RWPE2 (cell line): ENCODE measurements at regions not wholly inside any gene's neighbourhood (a gene's known extent, or its start where the extent isn't known, plus 50 kb on each side); places are given as distances from the start of the nearest gene placed in this dataset.
"Not testable (repeated sequence)": the region's sequence is repeated elsewhere in the genome, so short reads cannot be mapped to it uniquely, and the experiment has no call there.

ENCODE experiments used
- ATAC-seq: fragments of 200-7000 bp; cut with Tn5 transposase; 3 replicates; pipeline ENCODE4 v1.9.1; 2021; ENCODE audit warnings: low read depth
- DNase-seq: peaks from one replicate; pipeline ENCODE4 v3.0.0-alpha.2; 2020; ENCODE audit warnings: low spot score
- H3K27ac ChIP-seq: fragments of 450-650 bp; 2 replicates; pipeline ENCODE4 v1.5.1; 2017; ENCODE audit warnings: mild to moderate bottlenecking; ENCODE audit not compliant: poor library complexity, severe bottlenecking
- H3K27me3 ChIP-seq: fragments of 250-450 bp; sonication (Bioruptor Pico); 2 replicates; pipeline ENCODE4 v1.5.1; 2021; ENCODE audit warnings: mild to moderate bottlenecking, moderate library complexity; ENCODE audit not compliant: insufficient read depth, poor library complexity, severe bottlenecking
- H3K36me3 ChIP-seq: fragments of 250-450 bp; sonication (Bioruptor Pico); 2 replicates; pipeline ENCODE4 v1.5.1; 2020; ENCODE audit warnings: low read depth, mild to moderate bottlenecking, moderate library complexity
- H3K4me1 ChIP-seq: fragments of 250-450 bp; sonication (Bioruptor Pico); 2 replicates; pipeline ENCODE4 v1.5.1; 2021; ENCODE audit warnings: mild to moderate bottlenecking, moderate library complexity; ENCODE audit not compliant: insufficient read depth, poor library complexity, severe bottlenecking
- H3K4me3 ChIP-seq: fragments of 250-450 bp; sonication (Bioruptor Pico); 2 replicates; pipeline ENCODE4 v1.5.1; 2021; ENCODE audit warnings: mild to moderate bottlenecking, moderate library complexity; ENCODE audit not compliant: severe bottlenecking
- H3K9me3 ChIP-seq: fragments of 250-450 bp; sonication (Bioruptor Pico); 2 replicates; pipeline ENCODE4 v1.5.1; 2021; ENCODE audit warnings: mild to moderate bottlenecking, moderate library complexity; ENCODE audit not compliant: severe bottlenecking
- TF ChIP-seq, protein P1 (sequence below): fragments of 450-650 bp; IDR thresholded peaks from one replicate; pipeline ENCODE4 v1.5.1; 2017; ENCODE audit warnings: mild to moderate bottlenecking, moderate library complexity; ENCODE audit not compliant: poor library complexity, severe bottlenecking

DNA sequence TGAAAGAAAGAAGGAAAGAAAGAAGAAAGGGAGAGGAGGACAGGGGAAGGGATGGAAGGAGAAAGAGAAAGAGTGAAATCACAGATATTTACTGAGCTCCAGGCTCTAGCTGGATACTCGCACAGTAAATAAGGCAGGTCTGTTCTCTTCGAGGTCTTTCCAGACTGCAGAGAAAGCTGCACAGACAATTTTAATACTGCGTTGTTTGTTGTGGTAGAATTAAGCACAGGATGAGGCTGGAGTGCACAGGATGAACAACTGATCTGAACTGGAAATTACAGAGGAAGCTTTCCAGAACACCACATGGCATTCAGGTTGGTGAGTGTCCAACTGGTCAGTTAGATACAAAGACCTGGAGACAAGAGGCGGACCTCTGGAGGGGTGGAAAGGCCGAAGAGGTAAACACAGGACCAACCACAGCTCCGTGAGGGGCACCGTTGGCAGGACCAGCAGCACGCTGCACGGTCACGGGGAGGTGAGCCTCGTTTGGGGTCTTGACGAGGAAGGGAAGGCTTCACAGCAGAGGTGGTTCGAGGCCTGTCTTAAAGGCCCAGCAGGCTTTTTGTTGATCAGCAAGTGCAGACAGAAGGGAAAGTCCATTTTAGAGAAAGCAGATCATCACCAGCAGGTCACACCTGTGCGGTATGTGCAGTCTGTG, 121.7 kb downstream of the ATP6V0E2 start:
- H3K36me3 ChIP-seq, DNase-seq, H3K27me3 ChIP-seq, H3K4me1 ChIP-seq, H3K27ac ChIP-seq, H3K4me3 ChIP-seq, ATAC-seq, H3K9me3 ChIP-seq: not testable (repeated sequence)

- not testable (repeated sequence) for H3K27me3 ChIP-seq, H3K4me1 ChIP-seq, H3K27ac ChIP-seq, H3K9me3 ChIP-seq, H3K4me3 ChIP-seq, DNase-seq, ATAC-seq, H3K36me3 ChIP-seq
Observed at GRCh38 chr7:150000780-150001599, 127.2 kb downstream of the ATP6V0E2 start.

DNA sequence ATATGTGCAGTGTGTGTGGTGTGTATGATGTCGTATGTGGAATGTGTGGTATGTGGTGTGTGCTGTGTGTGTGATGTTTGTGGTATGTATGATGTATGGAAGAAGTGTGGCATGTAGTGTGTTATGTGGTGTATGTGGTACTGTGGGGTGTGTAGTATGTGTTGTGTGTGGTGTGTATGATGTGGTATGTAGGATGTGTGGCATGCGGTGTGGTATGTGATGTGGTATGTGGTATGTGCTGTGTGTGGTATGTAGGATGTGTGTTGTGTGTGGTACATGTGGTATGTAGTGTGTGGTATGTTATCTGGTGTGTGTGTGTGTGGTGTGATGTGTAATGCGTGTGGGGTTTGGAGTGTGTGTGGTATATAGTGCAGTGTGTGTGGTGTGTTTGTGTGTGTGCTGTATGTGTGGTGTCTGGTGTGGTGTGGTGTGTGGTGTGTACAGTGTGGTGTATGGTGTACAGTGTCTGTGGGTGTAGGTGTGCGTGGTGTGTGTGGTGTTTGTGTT, 129.6 kb downstream of the ATP6V0E2 start:
- Histone ChIP-seq H3K4me1 (no peaks in the 10 kb centered on the region), H3K36me3 (no peaks in the 10 kb centered on the region), H3K4me3 (no peak overlapping the region), H3K27me3 (no peaks in the 10 kb centered on the region), H3K27ac (no peak overlapping the region), H3K9me3 (no peaks in the 10 kb centered on the region)
- TF ChIP-seq, protein P1, sequence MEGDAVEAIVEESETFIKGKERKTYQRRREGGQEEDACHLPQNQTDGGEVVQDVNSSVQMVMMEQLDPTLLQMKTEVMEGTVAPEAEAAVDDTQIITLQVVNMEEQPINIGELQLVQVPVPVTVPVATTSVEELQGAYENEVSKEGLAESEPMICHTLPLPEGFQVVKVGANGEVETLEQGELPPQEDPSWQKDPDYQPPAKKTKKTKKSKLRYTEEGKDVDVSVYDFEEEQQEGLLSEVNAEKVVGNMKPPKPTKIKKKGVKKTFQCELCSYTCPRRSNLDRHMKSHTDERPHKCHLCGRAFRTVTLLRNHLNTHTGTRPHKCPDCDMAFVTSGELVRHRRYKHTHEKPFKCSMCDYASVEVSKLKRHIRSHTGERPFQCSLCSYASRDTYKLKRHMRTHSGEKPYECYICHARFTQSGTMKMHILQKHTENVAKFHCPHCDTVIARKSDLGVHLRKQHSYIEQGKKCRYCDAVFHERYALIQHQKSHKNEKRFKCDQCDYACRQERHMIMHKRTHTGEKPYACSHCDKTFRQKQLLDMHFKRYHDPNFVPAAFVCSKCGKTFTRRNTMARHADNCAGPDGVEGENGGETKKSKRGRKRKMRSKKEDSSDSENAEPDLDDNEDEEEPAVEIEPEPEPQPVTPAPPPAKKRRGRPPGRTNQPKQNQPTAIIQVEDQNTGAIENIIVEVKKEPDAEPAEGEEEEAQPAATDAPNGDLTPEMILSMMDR, result no peak
- ATAC-seq (no peak), DNase-seq (no peak)

- H3K36me3 ChIP-seq, DNase-seq, H3K4me3 ChIP-seq, H3K4me1 ChIP-seq, ATAC-seq, H3K27ac ChIP-seq, H3K27me3 ChIP-seq, H3K9me3 ChIP-seq: not testable (repeated sequence)
Observed at GRCh38 chr7:150003973-150004372, 130.2 kb downstream of the ATP6V0E2 start.

- DNase-seq, H3K9me3 ChIP-seq, H3K27me3 ChIP-seq, H3K36me3 ChIP-seq, H3K4me1 ChIP-seq, H3K4me3 ChIP-seq, H3K27ac ChIP-seq, ATAC-seq: not testable (repeated sequence)
Observed at GRCh38 chr7:150004843-150005242, 131.1 kb downstream of the ATP6V0E2 start.

DNA sequence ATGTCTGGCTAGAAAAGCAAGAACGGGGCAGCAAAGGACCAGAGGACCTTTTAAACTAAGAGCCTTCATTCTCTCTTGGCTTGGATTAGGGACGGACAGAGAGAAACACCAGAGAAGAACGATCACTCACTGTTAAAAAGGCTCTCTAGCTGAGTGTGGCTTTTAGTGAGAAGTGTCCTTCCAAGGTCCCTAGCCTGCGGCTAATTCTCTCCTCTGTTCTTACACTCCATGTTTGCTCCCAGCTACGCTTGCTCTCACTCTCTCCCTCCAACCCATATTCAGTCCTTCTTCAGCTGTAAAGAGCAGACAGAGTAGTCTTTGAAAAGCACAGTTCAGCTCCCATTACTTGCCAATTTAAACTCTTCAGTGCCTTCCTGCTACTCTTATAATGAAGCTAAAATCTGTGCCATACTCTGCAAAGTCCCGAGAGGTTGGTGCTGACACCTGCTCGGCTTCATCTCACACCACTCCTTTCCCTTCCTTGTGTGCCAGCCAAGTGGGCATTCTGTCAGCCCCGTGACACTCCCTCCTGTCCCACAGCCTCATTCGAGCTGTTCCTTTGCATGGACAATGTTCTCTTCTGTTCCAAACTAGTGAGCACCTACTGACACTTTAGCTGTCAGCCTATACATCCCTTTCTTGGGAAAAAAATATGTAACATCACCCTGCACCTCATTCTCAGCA, 136.0 kb downstream of the ATP6V0E2 start:
- H3K27me3 ChIP-seq, ATAC-seq, H3K9me3 ChIP-seq, H3K36me3 ChIP-seq, H3K4me3 ChIP-seq, H3K4me1 ChIP-seq, H3K27ac ChIP-seq, DNase-seq: not testable (repeated sequence)

- not testable (repeated sequence) for H3K36me3 ChIP-seq, H3K27ac ChIP-seq, H3K27me3 ChIP-seq, H3K9me3 ChIP-seq, H3K4me1 ChIP-seq, DNase-seq, H3K4me3 ChIP-seq
- peak; percentile 33; the same call in 1 of the 3 replicates for ATAC-seq
Observed at GRCh38 chr7:150016651-150017189, 143.0 kb downstream of the ATP6V0E2 start.

DNA sequence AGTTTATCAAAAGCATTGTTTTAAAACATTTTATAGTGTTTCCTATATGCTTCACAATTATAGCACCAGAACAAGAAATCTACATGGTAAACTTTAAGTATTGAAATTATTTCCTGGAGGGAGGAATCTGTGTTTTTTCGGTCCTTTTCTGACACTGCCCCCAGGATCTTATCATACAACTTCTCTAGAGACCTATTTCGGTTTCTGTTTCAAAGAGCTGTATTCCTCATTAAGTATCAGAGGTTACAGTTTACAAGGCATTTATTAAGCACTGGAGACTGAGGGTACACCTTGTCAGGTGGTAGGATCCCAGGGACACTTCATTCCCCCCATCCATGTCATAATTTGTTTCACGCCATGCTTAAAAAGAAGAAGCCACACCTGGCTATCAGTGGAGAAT, 146.4 kb downstream of the ATP6V0E2 start:
- H3K4me1 ChIP-seq, ATAC-seq: not testable (repeated sequence)

GRCh38 chr7:150024550-150025490, 151.1 kb downstream of the ATP6V0E2 start:
- not testable (repeated sequence) for H3K36me3 ChIP-seq, ATAC-seq, H3K4me1 ChIP-seq, H3K4me3 ChIP-seq, H3K27ac ChIP-seq, DNase-seq, H3K9me3 ChIP-seq, H3K27me3 ChIP-seq

More for the DNA sequence above, 146.4 kb downstream of the ATP6V0E2 start:
- H3K27me3 ChIP-seq, H3K27ac ChIP-seq, H3K36me3 ChIP-seq, H3K4me3 ChIP-seq, DNase-seq, H3K9me3 ChIP-seq: not testable (repeated sequence)
